RWPE1 (cell line): ENCODE measurements at regions not wholly inside any gene's neighbourhood (a gene's known extent, or its start where the extent isn't known, plus 50 kb on each side); places are given as distances from the start of the nearest gene placed in this dataset.

Experiments
- CTCF ChIA-PET: fragments of 350-600 bp; sonication (Branson Sonifier 250); formaldehyde crosslinking; extraction: SDS; loops from one replicate; lab custom pipeline; 2021; lab: Yijun Ruan, JAX
- POLR2A ChIA-PET: fragments of 400-600 bp; formaldehyde crosslinking; extraction: SDS; loops from one replicate; lab custom pipeline; 2020; ENCODE audit warnings: antibody characterized with exemption; ENCODE audit not compliant: low non-redundant PET; lab: Yijun Ruan, JAX
- DNase-seq: peaks from one replicate; pipeline ENCODE4 v3.0.0; 2012; ENCODE audit warnings: low spot score
- H3K27ac ChIP-seq: fragments of 450-650 bp; 2 replicates; pipeline ENCODE4 v1.5.1; 2017
- TF ChIP-seq, protein P1 (sequence below): fragments of 450-650 bp; conservative IDR thresholded peaks from 2 replicates; pipeline ENCODE4 v1.5.1; 2017; ENCODE audit warnings: low read depth, mild to moderate bottlenecking

GRCh38 chr4:173669460-173670179 lies 139.6 kb upstream of the HAND2 start:
- no peak for DNase-seq
- POLR2A ChIA-PET: no interaction called here
- no peak overlapping the region for H3K27ac ChIP-seq
- CTCF ChIA-PET: no interaction called here
- TF ChIP-seq, protein P1, sequence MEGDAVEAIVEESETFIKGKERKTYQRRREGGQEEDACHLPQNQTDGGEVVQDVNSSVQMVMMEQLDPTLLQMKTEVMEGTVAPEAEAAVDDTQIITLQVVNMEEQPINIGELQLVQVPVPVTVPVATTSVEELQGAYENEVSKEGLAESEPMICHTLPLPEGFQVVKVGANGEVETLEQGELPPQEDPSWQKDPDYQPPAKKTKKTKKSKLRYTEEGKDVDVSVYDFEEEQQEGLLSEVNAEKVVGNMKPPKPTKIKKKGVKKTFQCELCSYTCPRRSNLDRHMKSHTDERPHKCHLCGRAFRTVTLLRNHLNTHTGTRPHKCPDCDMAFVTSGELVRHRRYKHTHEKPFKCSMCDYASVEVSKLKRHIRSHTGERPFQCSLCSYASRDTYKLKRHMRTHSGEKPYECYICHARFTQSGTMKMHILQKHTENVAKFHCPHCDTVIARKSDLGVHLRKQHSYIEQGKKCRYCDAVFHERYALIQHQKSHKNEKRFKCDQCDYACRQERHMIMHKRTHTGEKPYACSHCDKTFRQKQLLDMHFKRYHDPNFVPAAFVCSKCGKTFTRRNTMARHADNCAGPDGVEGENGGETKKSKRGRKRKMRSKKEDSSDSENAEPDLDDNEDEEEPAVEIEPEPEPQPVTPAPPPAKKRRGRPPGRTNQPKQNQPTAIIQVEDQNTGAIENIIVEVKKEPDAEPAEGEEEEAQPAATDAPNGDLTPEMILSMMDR: no peak

DNA sequence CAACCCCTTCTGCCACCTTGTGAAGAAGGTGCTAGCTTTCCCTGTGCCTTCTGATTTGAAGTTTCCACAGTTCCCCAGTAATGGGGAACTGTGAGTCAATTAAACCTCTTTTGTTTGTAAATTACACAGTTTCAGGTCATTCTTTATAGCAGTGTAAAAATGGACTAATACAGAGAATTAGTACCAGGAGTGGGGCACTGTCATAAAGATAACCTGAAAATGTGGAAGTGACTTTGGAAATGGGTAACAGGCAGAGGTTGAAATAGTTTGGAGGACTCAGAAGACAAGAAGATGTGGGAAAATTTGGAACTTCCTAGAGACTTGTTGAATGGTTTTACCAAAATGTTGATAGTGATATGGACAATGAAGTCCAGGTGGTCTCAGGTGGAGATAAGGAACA lies 131.0 kb upstream of the HAND2 start:
- DNase-seq: no peak
- POLR2A ChIA-PET: no interaction called here
- no peak overlapping the region for H3K27ac ChIP-seq
- TF ChIP-seq, protein P1: no peak
- CTCF ChIA-PET: no interaction called here

GRCh38 chr4:173656898-173657297 lies 126.9 kb upstream of the HAND2 start:
- CTCF ChIA-PET: no interaction called here
- no peak for DNase-seq
- TF ChIP-seq, protein P1: no peak
- POLR2A ChIA-PET: no interaction called here
- no peak overlapping the region for H3K27ac ChIP-seq

- no peak for DNase-seq
- ChIA-PET POLR2A (no interaction called here), CTCF (interaction anchor here (0.7 kb wide), 1 partner anchor 243 kb away, joined by 4 read pairs; no protein-coding TSS in a partner anchor)
- TF ChIP-seq, protein P1: no peak
- no peak overlapping the region for H3K27ac ChIP-seq
These were observed 122.4 kb upstream of the HAND2 start for GRCh38 chr4:173652283-173652931.

GRCh38 chr4:173651651-173652282 lies 121.7 kb upstream of the HAND2 start:
- DNase-seq: no peak
- POLR2A ChIA-PET: no interaction called here
- CTCF ChIA-PET: interaction anchor here (0.8 kb wide), 1 partner anchor 468 kb away, joined by 3 read pairs; no protein-coding TSS in a partner anchor
- TF ChIP-seq, protein P1: no peak
- no peak overlapping the region for H3K27ac ChIP-seq

DNA sequence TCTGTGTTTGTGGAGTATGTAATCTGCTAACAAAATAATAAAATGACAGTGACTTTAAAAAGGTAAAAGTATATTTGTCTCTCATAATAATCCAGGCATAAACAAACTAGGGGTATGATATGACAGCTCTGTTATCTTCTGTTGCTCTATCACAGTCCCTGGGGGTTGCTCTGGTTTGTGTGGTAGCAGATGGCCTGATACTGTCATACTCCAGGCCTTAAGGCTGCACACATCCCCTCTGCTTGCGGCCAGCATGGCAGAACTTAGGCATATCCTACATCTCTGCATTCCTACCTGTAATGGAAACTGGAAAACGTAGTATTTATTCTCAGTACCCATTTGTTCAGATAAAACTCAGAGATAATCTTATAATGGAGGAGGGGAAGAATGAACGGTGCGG lies 117.9 kb upstream of the HAND2 start:
- ChIA-PET CTCF (no interaction called here), POLR2A (no interaction called here)
- no peak overlapping the region for H3K27ac ChIP-seq
- TF ChIP-seq, protein P1: no peak
- DNase-seq: no peak
